ENCODE measurements at regions not wholly inside any gene's neighbourhood (a gene's known extent, or its start where the extent isn't known, plus 50 kb on each side); places are given as distances from the start of the nearest gene placed in this dataset.
"Not testable (repeated sequence)": the region's sequence is repeated elsewhere in the genome, so short reads cannot be mapped to it uniquely, and the experiment has no call there.

DNA sequence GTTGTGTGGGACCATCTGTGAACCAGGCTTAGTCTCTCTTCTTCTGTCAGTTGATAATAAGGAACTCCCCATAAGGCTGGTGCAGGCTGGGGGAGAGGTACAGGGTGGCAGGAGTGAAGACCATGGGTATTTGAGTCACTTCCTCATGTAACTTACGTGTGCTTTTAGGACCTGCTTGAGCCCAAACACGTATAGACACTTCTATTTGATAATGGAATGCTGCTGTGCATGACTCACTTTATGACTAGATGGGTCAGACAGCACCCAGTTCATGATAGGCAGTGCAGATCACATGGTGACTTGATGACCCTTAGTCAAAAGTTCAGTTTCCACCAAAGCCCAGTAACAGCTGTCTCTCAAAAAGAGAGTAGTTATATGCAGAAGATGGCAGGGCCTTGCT, 490.9 kb downstream of the ZBBX start:
- no peaks in the 10 kb centered on the region for H3K4me1 Mint-ChIP-seq (ENCODE audit: low read depth)
- H3K27ac Mint-ChIP-seq = no peak overlapping the region
- no peak overlapping the region for H3K4me3 Mint-ChIP-seq
- H3K9me3 Mint-ChIP-seq = peaks cover 8% of the 10 kb centered on the region
- no peak for DNase-seq (ENCODE audit: low spot score)
- H3K27me3 Mint-ChIP-seq (ENCODE audit: low read depth) = no peaks in the 10 kb centered on the region
- no peaks in the 10 kb centered on the region for H3K36me3 Mint-ChIP-seq (ENCODE audit: low read depth)

DNA sequence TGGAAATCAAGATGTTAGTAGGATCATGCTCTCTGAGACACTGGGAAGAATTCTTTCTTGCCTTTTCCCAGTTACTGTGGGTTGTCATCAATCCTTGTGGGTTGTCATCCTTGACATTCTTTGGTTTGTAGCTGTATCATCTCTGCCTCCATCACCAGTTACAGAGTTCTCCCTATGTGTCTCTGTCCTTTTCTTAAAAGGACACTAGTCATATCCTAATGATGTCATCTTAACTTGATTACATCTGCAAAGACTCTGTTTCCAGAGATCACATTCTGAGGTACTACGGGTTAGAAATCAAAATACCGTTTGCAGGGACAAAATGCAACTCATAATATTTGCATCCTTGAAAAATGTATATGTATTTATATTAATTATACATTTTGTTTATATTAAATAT, 500.4 kb downstream of the ZBBX start:
- Mint-ChIP-seq H3K27ac (no peak overlapping the region), H3K9me3 (peaks cover 7% of the 10 kb centered on the region), H3K4me1 (ENCODE audit: low read depth) (no peaks in the 10 kb centered on the region), H3K4me3 (no peak overlapping the region), H3K36me3 (ENCODE audit: low read depth) (no peaks in the 10 kb centered on the region), H3K27me3 (ENCODE audit: low read depth) (no peaks in the 10 kb centered on the region)
- DNase-seq (ENCODE audit: low spot score) = no peak

DNA sequence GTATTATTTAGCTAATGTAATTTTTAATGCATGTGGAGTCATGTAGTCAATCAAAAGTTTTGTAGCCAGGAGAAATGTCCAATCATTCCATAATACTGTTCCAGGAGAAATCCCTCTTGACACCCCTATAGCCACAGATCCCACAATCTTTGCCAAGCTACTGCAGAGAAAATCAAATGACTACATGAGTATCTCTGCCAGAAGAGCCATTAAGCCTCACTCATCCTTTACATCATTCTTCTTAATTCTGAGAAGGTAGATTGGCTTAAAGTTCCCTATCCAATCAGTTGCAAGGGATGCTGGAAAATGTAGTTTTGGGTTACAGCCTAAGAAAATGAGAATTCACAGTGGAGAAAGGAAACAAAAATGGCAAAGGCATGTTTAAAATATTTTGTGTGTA, 502.1 kb downstream of the ZBBX start:
- H3K36me3 Mint-ChIP-seq (ENCODE audit: low read depth) = no peaks in the 10 kb centered on the region
- H3K27ac Mint-ChIP-seq = no peak overlapping the region
- H3K9me3 Mint-ChIP-seq = peaks cover 12% of the 10 kb centered on the region
- no peaks in the 10 kb centered on the region for H3K27me3 Mint-ChIP-seq (ENCODE audit: low read depth)
- H3K4me3 Mint-ChIP-seq = no peak overlapping the region
- DNase-seq (ENCODE audit: low spot score) = no peak
- H3K4me1 Mint-ChIP-seq (ENCODE audit: low read depth) = no peaks in the 10 kb centered on the region

DNA sequence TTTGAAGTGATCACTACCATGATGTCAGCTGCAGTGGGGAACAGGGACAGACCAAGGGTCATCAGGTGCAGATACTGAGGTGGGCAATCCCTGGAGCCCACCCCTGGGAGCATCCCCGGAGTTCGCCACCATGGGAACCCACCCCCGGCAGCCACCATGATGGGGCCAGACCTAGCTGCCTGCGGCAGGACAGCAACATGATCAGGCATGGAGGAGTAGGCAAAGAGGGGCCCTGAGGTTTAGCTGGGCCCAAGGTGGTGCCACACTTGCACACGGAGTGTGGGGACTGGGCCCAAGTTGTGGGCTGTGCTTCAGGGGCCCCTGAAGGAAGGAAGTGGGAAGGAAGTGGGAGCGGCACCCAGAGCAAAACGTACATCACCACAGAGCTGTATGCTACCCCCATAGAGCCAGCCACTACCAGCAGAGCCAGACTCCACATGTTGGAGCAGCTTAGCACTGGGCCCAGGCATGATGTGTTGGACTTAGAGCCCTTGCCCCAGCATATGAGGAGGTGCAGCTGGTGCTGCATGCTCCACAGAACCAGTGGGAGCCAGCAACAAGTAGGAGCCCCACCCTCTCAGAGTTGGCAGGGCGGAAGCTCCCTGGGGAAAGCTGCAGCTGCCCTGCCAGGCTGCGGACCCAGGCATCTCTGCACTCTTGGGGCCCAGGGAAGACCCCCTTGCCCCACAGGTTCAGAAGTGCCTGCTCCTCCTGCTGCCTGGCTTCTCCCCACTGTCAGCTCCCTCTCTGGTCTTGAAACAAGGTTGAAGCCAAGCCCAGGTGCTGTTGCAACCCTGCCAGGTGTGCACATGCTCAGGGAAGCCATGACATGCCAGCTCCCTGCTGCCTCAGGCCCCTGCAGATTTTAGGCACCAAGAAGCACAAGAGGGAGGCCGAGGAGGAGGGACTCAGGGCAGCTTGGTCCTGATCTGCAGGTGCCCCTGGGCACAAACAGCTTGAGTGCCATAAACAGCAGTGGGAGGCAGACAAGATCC, 515.3 kb downstream of the ZBBX start:
- H3K27me3 Mint-ChIP-seq (ENCODE audit: low read depth) = no peaks in the 10 kb centered on the region
- DNase-seq (ENCODE audit: low spot score) = no peak
- no peak overlapping the region for H3K4me3 Mint-ChIP-seq
- peaks cover 15% of the 10 kb centered on the region for H3K9me3 Mint-ChIP-seq
- no peaks in the 10 kb centered on the region for H3K36me3 Mint-ChIP-seq (ENCODE audit: low read depth)
- H3K27ac Mint-ChIP-seq = no peak overlapping the region
- H3K4me1 Mint-ChIP-seq (ENCODE audit: low read depth) = no peaks in the 10 kb centered on the region

DNA sequence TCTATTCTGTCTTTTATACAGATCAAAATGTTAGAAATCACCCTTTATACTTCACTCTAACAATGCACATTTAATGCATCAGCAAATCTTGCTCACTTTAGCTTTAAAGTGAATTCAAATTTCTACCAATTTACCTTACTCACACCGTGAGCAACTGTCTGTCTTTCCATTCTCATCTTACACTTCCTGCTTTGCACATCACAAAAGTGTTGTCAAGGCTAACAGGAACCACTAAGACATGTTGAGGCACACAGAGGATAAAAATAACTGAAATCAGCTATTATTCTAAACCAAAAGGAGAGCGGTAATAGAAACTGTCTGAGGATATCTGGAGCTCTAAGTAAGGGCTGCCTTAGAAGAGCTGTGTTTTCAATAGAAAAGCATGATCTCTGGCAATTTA, 519.9 kb downstream of the ZBBX start:
- Mint-ChIP-seq H3K9me3 (peaks cover 6% of the 10 kb centered on the region), H3K4me1 (ENCODE audit: low read depth) (no peaks in the 10 kb centered on the region), H3K27ac (no peak overlapping the region), H3K4me3 (no peak overlapping the region), H3K27me3 (ENCODE audit: low read depth) (no peaks in the 10 kb centered on the region), H3K36me3 (ENCODE audit: low read depth) (no peaks in the 10 kb centered on the region)
- DNase-seq (ENCODE audit: low spot score) = no peak

DNA sequence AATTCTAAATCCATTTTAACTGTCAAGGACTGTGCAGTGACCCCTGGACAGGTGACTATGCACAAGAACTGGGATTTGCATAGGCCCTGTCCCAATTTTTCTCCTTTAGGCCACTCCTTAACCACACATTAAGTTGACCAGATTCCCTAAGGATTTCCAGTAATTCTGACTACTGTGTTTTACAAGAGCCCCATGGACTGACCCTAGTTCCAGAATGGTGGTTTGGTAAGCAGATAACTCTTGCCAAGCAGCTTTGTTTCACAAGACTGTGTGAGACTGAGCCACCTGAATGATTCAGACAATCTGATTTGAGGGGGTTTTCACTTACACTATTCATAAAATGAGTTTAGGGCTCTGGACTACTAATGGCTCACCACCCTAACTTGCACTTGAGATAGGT, 535.8 kb downstream of the ZBBX start:
- H3K9me3 Mint-ChIP-seq = peaks cover 10% of the 10 kb centered on the region
- no peaks in the 10 kb centered on the region for H3K27me3 Mint-ChIP-seq (ENCODE audit: low read depth)
- no peak overlapping the region for H3K4me3 Mint-ChIP-seq
- no peaks in the 10 kb centered on the region for H3K36me3 Mint-ChIP-seq (ENCODE audit: low read depth)
- DNase-seq (ENCODE audit: low spot score) = no peak
- no peak overlapping the region for H3K27ac Mint-ChIP-seq
- no peaks in the 10 kb centered on the region for H3K4me1 Mint-ChIP-seq (ENCODE audit: low read depth)

DNA sequence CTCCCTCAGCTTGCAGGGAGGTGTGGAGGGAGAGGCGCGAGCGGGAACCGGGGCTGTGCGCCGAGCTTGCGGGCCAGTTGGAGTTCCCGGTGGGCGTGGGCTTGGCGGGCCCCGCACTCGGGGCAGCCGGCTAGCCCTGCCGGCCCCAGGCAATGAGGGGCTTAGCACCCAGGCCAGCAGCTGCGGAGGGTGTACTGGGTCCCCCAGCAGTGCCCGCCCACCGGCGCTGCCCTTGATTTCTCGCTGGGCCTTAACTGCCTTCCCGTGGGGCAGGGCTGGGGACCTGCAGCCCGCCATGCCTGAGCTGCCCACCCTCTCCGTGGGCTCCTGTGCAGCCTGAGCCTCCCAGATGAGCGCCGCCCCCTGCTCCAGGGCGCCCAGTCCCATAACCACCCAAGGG, 537.3 kb downstream of the ZBBX start:
- not testable (repeated sequence) for H3K27me3 Mint-ChIP-seq (ENCODE audit: low read depth); H3K4me3 Mint-ChIP-seq; H3K4me1 Mint-ChIP-seq (ENCODE audit: low read depth); DNase-seq (ENCODE audit: low spot score); H3K36me3 Mint-ChIP-seq (ENCODE audit: low read depth); H3K27ac Mint-ChIP-seq
- peaks cover 10% of the 10 kb centered on the region for H3K9me3 Mint-ChIP-seq

DNA sequence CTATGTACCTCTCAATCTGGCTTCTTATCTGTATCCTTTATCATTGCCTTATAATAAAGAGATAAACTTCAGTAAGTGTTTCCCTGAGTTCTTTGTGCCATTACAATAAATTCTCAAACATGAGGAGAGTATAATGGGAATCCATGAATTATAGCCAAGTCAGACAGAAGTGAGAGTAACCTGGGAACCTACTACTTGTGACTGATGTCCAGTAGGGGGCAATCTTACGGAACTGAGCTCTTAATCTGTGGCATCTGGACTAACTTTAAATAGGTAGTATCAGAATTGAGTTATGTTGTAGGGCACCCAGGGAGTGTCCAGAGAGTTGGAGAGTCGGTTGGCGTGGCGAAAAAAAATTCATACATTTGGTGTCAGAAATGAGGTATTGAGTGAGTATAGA, 542.6 kb downstream of the ZBBX start:
- no peak for DNase-seq (ENCODE audit: low spot score)
- no peak overlapping the region for H3K4me3 Mint-ChIP-seq
- no peak overlapping the region for H3K27ac Mint-ChIP-seq
- H3K4me1 Mint-ChIP-seq (ENCODE audit: low read depth) = no peaks in the 10 kb centered on the region
- H3K9me3 Mint-ChIP-seq = peaks cover 3% of the 10 kb centered on the region
- no peaks in the 10 kb centered on the region for H3K36me3 Mint-ChIP-seq (ENCODE audit: low read depth)
- H3K27me3 Mint-ChIP-seq (ENCODE audit: low read depth) = no peaks in the 10 kb centered on the region

DNA sequence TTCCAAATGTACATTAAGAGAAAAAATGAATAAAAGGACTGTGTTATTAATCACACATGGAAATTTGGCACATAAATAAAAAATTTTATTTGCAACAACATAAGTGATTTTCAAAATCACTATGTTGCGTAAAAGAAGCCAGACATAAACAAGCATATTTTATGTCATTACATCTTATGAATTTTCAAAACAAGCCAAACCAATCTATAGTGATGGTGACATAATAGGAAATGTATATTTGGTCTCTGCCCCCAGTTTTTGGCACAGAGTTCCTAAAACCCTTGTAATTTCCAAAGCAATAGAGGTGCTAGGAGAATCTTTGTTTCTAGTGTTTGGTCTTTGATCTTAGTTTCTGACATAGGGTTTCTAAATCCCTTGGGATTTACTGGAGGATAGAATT, 543.3 kb downstream of the ZBBX start:
- no peak overlapping the region for H3K27ac Mint-ChIP-seq
- no peak for DNase-seq (ENCODE audit: low spot score)
- no peak overlapping the region for H3K4me3 Mint-ChIP-seq
- peaks cover 3% of the 10 kb centered on the region for H3K9me3 Mint-ChIP-seq
- no peaks in the 10 kb centered on the region for H3K27me3 Mint-ChIP-seq (ENCODE audit: low read depth)
- H3K4me1 Mint-ChIP-seq (ENCODE audit: low read depth) = no peaks in the 10 kb centered on the region
- no peaks in the 10 kb centered on the region for H3K36me3 Mint-ChIP-seq (ENCODE audit: low read depth)

DNA sequence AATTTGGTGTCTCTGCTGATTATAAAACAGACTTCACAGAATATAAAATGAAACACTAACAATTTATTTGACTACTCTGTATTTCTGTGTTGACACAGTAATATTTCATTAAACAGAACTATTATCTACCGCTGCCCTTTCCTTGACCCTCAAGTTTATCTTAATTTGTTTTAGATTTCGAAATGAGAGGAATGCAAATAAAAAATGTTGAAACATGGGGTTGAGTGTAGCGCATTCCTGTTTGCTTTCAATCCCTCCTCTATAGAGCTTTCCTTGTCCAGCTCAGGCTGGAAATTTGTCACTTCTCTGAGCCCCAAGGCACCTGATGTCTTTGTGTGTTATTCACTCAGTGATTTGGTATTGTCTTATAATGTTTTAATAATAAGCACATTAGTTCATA, 550.2 kb downstream of the ZBBX start:
- no peak overlapping the region for H3K4me3 Mint-ChIP-seq
- H3K27me3 Mint-ChIP-seq (ENCODE audit: low read depth) = no peaks in the 10 kb centered on the region
- no peak overlapping the region for H3K27ac Mint-ChIP-seq
- H3K9me3 Mint-ChIP-seq = peaks cover 24% of the 10 kb centered on the region
- no peaks in the 10 kb centered on the region for H3K36me3 Mint-ChIP-seq (ENCODE audit: low read depth)
- no peak for DNase-seq (ENCODE audit: low spot score)
- H3K4me1 Mint-ChIP-seq (ENCODE audit: low read depth) = no peaks in the 10 kb centered on the region

DNA sequence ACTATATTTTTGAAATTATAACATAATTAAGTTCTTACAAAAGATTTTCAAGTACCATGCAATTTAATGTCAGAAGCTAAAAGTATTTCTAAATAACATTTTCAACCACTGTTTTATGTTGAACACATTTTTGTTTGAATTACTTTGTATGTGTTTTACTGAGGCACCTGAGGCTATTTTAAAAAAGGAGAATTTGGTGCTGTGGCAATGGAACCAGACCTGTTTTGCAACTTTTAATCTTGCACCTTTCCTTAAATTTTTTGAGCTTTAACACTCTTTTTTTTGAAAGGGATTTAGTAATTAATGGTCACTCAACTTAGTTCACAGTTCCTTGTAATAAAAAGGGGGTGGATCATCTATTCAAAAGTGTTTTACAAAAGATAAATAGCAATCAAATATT, 561.6 kb downstream of the ZBBX start:
- Mint-ChIP-seq H3K4me3 (no peak overlapping the region), H3K9me3 (peaks cover 16% of the 10 kb centered on the region), H3K4me1 (ENCODE audit: low read depth) (no peaks in the 10 kb centered on the region), H3K27ac (no peak overlapping the region), H3K36me3 (ENCODE audit: low read depth) (no peaks in the 10 kb centered on the region), H3K27me3 (ENCODE audit: low read depth) (no peaks in the 10 kb centered on the region)
- DNase-seq (ENCODE audit: low spot score) = no peak

DNA sequence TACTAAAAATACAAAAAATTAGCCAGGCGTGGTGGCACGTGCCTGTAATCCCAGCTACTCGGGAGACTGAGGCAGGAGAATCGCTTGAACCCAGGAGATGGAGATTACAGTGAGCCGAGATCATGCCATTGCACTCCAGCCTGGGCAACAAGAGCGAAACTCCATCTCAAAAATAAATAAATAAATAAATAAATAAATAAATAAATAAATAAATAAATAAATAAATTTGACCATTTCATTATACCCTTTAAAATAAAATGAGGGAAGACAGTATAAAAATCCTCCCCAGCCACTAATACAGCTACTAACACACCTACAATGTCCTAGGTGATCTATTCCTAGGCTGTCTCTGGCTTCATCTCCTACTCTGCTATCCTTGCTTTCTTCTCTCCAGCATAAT, 562.8 kb downstream of the ZBBX start:
- H3K9me3 Mint-ChIP-seq = peaks cover 21% of the 10 kb centered on the region
- H3K27ac Mint-ChIP-seq; H3K27me3 Mint-ChIP-seq (ENCODE audit: low read depth); H3K36me3 Mint-ChIP-seq (ENCODE audit: low read depth); H3K4me1 Mint-ChIP-seq (ENCODE audit: low read depth); DNase-seq (ENCODE audit: low spot score); H3K4me3 Mint-ChIP-seq: not testable (repeated sequence)

DNA sequence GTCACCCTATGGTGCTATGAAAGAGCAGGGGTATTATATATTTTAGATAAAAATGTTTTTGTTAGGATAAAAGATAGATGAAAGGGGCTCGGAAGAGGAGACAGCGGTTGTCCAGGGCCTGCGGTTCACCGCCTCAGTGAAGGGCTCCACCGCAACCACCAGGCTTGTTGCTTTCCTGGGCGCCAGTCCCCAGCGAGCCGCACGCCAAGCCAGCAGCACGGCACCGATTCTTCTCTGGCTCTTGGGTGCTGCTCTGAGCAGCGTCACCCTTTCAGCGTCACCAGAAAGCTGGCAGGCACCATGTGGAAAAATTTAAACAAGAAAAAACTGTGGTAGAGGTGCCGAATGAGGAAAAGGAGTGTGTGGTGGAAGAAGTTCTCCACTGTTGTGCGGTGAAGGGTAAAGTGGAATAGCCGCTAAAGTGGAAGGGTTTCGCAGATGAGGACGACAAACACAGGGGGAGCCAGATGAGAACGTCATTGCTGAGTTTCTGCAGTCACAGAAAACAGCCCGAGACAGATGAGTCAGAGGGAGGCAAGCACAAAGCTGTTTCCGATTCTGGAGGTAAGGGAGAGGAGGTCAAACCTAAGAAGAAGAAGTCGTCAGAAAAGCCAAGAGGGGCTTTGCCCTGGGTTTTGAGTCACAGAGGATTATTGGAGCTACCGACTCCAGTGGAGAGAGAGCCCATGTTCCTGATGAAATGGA, 569.2 kb downstream of the ZBBX start:
- H3K4me1 Mint-ChIP-seq (ENCODE audit: low read depth) = no peaks in the 10 kb centered on the region
- H3K36me3 Mint-ChIP-seq (ENCODE audit: low read depth) = no peaks in the 10 kb centered on the region
- H3K27ac Mint-ChIP-seq = no peak overlapping the region
- no peak overlapping the region for H3K4me3 Mint-ChIP-seq
- H3K9me3 Mint-ChIP-seq = peaks cover 45% of the 10 kb centered on the region
- H3K27me3 Mint-ChIP-seq (ENCODE audit: low read depth) = no peaks in the 10 kb centered on the region
- DNase-seq (ENCODE audit: low spot score) = no peak

DNA sequence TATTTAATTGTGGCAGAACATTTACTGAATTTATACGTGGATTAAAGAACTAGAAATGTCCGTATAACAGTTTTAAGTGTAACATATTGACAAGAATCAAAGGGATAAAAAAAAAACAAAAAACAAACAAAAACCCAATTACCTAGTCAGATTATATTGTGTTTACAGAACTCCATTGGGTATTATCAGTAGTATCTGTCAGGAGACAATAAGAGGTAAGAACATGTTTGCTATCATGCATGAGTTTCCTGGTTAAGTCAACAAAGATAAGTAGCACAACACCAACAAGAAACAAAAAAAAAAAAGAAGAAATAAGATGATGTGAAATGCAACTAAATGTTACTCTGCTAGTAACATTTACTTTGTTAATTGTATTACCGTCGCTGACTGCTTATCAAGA, 570.6 kb downstream of the ZBBX start:
- no peaks in the 10 kb centered on the region for H3K27me3 Mint-ChIP-seq (ENCODE audit: low read depth)
- no peak for DNase-seq (ENCODE audit: low spot score)
- H3K27ac Mint-ChIP-seq = no peak overlapping the region
- H3K4me3 Mint-ChIP-seq = no peak overlapping the region
- H3K36me3 Mint-ChIP-seq (ENCODE audit: low read depth) = no peaks in the 10 kb centered on the region
- no peaks in the 10 kb centered on the region for H3K4me1 Mint-ChIP-seq (ENCODE audit: low read depth)
- H3K9me3 Mint-ChIP-seq = peaks cover 38% of the 10 kb centered on the region

Measured in T-helper 2 cell treated with Interferon-gamma antibody and Interleukin-4, amounts not matched to agents 5 μg/mL and 100 μg/mL, for 36 hours (primary cell).